GM21447 (cell line): ENCODE measurements at regions not wholly inside any gene's neighbourhood (a gene's known extent, or its start where the extent isn't known, plus 50 kb on each side); places are given as distances from the start of the nearest gene placed in this dataset.
A peak's percentile ranks its signal among the peaks of the same experiment; 100 is the strongest.

Experiments
- ATAC-seq: cut with Tn5 transposase; IDR thresholded peaks from one replicate; pipeline ENCODE4 v1.9.1; 2021; ENCODE audit not compliant: unreplicated experiment

GRCh38 chr10:110396284-110396651 lies 91.5 kb upstream of the SMNDC1 start:
- peak; percentile 2 for ATAC-seq

- ATAC-seq: no peak
These were observed 93.1 kb upstream of the SMNDC1 start for GRCh38 chr10:110397856-110398255.

DNA sequence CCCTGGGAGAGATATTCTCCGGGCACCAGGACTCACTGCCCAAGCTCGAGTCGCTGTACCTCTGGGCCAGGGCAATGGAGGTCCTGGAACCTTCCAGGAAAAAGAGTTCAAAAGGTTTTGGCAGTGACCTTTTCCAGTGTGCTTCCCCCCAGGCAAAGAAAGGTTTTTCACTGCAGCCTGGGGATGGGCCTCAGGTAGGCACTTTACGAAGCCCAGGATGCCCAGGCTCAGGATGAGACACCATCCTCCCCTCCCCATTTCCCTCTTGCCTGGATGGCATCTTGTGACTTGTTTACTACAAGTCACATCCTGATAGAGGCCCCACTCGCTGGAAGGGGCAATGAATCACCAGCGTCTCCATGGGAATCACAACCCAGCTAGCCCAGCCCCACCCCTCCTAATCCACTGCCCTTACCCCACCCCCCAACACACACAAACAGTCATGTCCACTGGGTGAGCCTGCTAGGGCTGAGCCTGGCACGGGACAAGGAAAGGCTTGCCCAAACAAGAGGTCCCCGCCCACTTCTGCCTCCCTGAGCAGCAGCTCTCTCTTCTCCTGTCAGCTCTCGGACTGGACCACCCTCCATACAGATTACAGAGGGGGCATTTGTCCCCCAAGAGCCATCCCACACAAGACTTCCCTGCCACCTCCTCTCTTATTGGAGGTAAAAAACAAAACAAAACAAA lies 93.8 kb upstream of the SMNDC1 start:
- ATAC-seq: no peak

DNA sequence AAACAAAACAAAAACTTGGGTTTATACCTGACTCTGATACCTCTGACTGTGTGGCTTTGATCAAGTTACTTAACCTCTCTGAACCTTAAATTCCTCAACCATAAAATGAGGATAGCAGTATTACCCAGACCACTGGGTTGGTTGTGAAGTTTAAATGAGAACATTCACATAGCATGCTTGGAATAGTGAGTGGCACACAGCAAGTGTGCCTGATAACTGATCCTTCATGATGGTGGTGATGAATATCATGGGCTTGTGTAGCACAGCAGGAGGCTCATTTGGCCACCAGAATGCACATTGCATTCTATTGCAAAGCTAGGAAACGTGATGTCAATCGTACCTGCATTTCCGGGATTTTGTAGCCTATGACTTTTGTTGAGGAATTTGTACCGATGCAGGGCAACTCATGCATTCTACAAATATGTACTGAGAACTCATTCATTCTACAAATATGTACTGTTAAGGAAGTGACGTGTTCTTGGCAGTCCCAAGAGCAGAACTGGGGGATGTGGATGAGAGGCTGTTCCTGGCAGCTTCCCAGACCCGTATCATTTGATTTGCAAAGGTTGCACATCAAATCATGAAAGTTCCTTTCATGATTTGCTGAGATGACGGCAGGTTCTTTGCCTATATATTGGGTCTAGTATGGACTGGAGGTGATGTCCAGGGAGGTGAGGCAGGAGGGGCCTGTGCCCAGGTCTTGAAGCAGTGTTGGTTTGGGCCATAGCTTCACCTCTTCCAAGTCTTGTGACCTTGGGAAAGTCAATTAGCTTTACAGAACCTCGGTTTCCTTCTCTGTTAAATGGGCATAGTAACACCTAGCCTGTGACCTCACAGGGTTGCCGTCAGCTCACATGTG lies 94.6 kb upstream of the SMNDC1 start:
- no peak for ATAC-seq

DNA sequence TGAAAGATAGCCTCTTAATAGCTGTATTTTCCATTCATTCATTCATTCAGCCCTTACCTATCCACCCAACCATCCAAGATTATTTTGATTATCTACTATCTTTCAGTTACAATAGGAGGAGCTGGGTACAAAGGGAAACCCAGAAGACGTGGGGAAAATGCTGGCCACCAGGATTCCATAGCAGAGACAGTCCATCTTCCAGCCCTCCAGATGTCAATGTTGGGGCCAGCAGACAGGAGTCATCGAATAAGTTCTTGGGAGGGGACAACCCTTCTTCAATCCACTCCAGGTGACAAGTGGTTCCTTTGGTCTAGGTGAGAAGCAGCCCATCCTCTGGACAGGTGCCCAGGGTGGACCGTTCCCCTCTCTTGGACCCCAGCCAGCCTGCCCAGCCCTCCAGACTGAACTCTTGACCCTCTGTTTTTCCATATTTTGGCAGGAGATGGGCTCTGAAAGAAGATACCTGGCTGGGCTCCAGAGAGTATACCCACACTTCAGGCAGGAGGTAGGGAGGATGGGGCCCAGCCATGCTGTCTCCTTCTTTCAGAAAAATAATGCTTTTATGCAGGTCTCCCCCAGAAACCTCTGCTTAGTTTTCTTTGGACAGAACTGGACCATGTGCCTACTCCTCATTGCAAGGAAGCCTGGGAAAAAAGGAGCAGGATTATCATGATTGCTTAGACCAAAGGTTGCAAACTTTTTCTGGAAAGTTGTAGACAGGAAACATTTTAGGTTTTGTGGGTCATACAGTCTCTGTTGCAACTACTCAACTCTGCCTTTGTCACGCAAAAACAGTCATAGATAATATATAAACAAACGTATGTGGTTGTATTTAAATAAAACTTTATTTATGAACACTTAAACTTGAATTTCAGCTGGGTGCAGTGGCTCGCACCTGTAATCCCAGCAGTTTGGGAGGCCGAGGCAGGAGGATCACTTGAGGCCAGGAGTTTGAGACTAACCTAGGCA lies 95.5 kb upstream of the SMNDC1 start:
- no peak for ATAC-seq

DNA sequence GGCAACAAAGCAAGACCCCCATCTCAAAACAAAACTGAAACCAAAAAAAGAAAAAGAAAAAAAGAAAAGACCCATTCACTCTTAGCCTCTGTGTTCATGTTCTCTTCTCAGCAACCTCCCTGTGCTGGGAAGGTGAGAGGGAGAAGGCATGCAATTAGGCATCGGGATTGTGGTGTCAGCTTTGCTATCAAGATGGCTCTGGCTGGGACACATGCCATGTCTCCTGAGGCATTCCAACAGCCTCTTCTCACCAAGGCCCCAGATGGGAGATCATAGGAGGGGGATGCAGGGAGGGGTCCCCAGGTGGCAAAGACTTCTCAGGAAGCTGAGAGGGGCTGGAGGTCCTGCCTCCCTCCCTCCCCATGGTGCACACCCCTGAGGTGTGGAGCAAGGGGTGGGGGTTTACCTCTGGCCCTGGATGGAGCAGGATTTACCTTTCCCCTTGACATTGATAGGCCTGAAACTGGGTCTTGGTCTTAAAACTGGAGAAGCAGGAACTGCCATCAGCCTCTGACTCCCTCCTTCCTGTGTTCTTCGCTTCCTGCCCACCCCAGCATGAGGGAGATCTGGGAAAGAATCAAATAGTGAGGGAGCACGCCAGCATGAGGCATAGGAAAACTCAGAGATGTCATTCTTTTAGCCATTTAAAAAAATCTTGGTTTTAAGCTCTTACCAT lies 96.2 kb upstream of the DUSP5 start:
- ATAC-seq: no peak

- no peak for ATAC-seq
These were observed 95.7 kb upstream of the DUSP5 start for GRCh38 chr10:110402077-110402416.

- no peak for ATAC-seq
These were observed 94.1 kb upstream of the DUSP5 start for GRCh38 chr10:110403593-110403992.

DNA sequence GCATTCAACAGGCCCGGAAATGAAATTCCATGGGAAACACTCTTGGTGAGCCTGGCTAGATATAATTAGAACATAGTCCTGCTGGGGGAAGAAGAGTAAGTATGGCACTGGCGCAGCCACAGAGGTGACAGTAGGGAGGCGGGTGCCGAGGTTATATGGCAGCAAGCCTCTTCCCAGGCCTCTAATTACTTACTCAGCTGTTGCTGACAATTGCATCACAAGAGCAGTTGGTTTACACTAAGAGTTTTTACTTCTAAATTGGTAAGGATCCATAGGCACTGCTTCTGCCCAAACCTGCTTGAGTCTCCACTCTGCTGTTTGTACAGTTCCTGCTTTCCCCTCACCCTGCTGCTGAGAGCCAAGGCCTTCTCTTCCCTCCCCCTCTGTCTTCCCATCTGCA lies 93.3 kb upstream of the DUSP5 start:
- no peak for ATAC-seq

GRCh38 chr10:110404825-110405224 lies 92.9 kb upstream of the DUSP5 start:
- no peak for ATAC-seq

DNA sequence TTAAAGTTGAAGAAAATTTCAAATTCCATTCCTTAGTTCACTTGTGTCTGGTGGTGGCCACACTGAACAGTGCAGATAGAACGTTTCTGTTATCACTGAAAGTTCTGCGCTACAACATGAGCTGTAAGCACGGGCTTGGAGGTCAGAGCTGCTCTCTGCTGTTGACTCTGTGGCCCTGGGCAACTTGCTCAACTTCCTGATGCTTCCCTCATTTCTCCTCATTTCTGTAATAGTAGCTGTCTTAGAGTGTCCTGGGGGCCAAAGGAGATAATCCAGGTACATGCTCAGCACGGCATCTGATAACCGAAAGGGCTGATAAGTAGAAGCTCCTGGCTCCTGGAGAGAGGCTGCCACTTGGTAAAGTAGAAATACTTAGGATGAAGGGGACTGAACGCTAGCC lies 92.3 kb upstream of the DUSP5 start:
- no peak for ATAC-seq

DNA sequence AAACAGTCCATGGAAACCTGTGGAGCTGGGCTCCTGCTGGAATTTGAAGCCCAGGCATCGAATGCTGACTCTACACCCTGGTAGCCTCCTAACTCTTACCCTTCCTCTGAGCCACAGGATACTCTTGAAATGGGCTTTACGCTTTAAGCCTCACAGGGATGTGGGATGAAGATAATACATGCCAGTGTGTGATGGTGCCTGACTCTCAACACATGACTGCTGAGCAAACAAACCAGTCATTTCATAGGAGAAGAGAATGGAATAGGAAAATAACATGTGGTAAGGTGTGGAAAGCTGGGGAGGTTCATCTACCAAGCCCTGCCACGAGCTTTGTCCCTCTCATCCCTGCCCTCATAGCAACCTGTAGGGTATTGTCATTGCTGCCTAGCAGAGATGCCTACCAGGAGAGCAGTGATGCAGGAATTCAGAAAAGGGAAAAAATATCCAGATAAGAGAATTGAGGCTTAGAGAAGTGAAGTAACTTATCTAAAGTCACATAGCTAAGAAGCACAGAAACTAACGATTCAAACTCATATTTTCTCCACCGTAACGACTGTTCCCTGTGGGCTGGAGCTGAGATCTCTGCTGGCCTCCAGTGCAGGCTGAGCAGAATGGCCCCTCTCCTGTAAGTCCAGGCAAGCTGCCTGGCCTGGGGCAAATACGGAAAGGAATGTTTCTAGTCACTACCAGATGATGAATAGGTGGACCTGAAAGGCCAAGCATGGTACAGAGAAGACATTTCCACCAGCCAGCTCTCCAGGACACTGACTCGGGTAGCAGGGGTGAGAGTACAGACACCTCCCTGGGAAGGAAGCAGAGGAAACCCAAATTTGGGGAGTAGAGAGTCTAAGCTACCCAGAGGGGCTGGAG lies 90.2 kb upstream of the DUSP5 start:
- no peak for ATAC-seq

GRCh38 chr10:110408203-110408871 lies 89.4 kb upstream of the DUSP5 start:
- no peak for ATAC-seq

- ATAC-seq: no peak
These were observed 88.8 kb upstream of the DUSP5 start for GRCh38 chr10:110408943-110409342.

DNA sequence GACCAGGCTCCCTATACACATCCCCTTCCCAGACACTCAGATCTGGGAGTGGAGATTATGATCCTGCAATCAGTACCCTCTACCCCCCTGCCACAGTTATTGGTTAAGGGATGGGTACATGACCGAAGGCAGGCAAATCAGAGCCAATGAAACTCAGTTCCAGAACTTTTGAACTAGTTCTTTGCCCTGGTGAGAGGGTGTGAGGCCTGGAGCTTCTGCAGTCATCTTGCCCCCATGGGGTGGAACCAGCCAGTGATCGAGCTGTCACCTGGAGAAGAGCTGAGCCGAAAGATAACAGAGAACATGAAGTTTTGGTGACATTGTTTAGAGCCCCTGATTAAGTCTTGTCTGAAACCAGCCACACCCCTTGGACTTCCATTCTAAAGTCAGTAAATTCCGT lies 88.2 kb upstream of the DUSP5 start:
- ATAC-seq: no peak

GRCh38 chr10:110409926-110410325 lies 87.8 kb upstream of the DUSP5 start:
- ATAC-seq: peak; percentile 29

DNA sequence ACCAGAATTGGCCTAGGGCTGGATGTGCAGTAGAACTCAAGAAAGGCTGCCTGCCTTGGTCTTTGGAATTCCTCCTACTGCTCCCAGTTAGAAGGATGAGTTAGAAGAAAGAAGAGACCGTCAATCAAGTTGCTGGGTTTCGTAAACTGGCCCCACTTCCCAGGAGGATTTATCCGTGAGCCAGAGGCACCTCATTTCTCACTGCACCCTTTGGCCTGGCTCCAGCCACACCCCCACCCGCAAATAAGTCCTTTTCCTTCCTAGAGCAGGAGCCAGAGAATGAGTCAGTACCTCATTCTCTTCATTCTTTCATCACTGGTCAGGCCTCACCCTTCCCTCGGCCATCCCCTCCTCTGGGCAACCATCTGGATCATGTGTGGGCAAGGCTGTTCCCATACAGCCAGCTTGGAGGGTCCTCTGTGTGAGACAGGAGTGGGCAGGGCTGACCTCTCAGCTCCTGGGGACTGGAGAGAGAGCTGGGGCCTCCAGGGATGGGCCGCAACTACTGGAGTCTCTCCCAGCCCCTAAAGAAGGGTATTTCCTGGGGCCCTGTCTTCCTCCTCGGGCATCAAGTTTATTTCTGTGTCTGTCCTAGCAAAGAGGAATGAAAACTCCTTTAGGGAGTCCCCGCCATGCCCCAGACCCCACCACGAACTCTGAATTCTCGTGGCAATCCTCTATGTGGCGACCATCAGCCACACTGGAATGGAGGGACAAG lies 87.2 kb upstream of the DUSP5 start:
- no peak for ATAC-seq

GRCh38 chr10:110411047-110411410 lies 86.7 kb upstream of the DUSP5 start:
- ATAC-seq: no peak
